PFSK-1 (cell line): ENCODE measurements at regions not wholly inside any gene's neighbourhood (a gene's known extent, or its start where the extent isn't known, plus 50 kb on each side); places are given as distances from the start of the nearest gene placed in this dataset.

Experiments
- POLR2AphosphoS5 ChIP-seq: IDR thresholded peaks from 2 replicates; pipeline ENCODE4 v1.6.1; 2012; ENCODE audit warnings: low read depth, mild to moderate bottlenecking, control low read depth, low read length, moderate library complexity
- SIN3A ChIP-seq: IDR thresholded peaks from 2 replicates; pipeline ENCODE4 v1.6.1; 2012; ENCODE audit warnings: mild to moderate bottlenecking, low read length, moderate library complexity, borderline replicate concordance; ENCODE audit not compliant: insufficient read depth
- TAF1 ChIP-seq: IDR thresholded peaks from 2 replicates; pipeline ENCODE4 v1.6.1; 2012; ENCODE audit warnings: low read length, control low read depth, borderline replicate concordance; ENCODE audit not compliant: insufficient read depth

- no peak for TF ChIP-seq POLR2AphosphoS5
- TF ChIP-seq TAF1 = no peak
- no peak for TF ChIP-seq SIN3A
Observed at GRCh38 chr18:11308499-11308898, 159.1 kb upstream of the PIEZO2 start.
